ENCODE measurements at regions not wholly inside any gene's neighbourhood (a gene's known extent, or its start where the extent isn't known, plus 50 kb on each side); places are given as distances from the start of the nearest gene placed in this dataset.

DNA sequence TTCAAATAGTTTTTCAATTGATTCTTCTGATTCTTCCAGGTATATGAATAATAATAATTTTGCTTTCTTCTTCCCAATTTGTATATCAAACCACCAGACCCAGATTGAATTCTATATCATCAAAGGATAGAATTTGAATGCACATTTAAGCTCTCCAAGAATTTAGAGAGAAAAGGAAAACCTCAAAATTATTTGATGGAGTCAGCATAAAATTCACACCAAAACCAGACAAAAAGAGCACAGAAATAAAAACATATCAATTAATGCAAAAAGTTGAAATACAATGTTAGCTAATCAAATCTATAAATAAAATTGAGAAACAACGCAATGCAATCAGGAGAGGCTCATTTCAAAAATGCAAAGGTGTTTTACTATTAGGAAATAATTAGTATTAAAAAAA is 248.0 kb upstream of the HS6ST1 start:
- Mint-ChIP-seq H3K27ac (no peak overlapping the region), H3K4me1 (no peaks in the 10 kb centered on the region), H3K9me3 (no peaks in the 10 kb centered on the region), H3K4me3 (no peak overlapping the region), H3K36me3 (no peaks in the 10 kb centered on the region), H3K27me3 (peaks cover 9% of the 10 kb centered on the region)
- ATAC-seq (ENCODE audit: low read depth in 2 of 2) = no peak
- Histone ChIP-seq H3K36me3 (ENCODE audit: control insufficient read depth, insufficient read depth, low read length) (no peaks in the 10 kb centered on the region), H3K27me3 (ENCODE audit: control insufficient read depth, insufficient read depth, low read length) (no peaks in the 10 kb centered on the region), H3K9me3 (ENCODE audit: control insufficient read depth in 2 of 2, low read length in 2 of 2) (no peaks in the 10 kb centered on the region), H3K4me3 (ENCODE audit: low read depth, low read length) (no peak overlapping the region), H3K27ac (ENCODE audit: insufficient read depth, low read length, poor library complexity, severe bottlenecking) (no peak overlapping the region), H3K4me1 (ENCODE audit: control insufficient read depth, insufficient read depth, low read length, poor library complexity, severe bottlenecking) (no peaks in the 10 kb centered on the region)
- DNase-seq = no peak

GRCh38 chr2:128568106-128568505 is 249.4 kb upstream of the HS6ST1 start:
- H3K9me3 Mint-ChIP-seq = no peaks in the 10 kb centered on the region
- no peak overlapping the region for H3K27ac Mint-ChIP-seq
- ATAC-seq (ENCODE audit: low read depth in 2 of 2) (no peak), DNase-seq (no peak)
- no peaks in the 10 kb centered on the region for H3K27me3 ChIP-seq (ENCODE audit: control insufficient read depth, insufficient read depth, low read length)
- no peak overlapping the region for H3K4me3 Mint-ChIP-seq
- no peak overlapping the region for H3K4me3 ChIP-seq (ENCODE audit: low read depth, low read length)
- no peaks in the 10 kb centered on the region for H3K36me3 ChIP-seq (ENCODE audit: control insufficient read depth, insufficient read depth, low read length)
- no peaks in the 10 kb centered on the region for H3K36me3 Mint-ChIP-seq
- H3K9me3 ChIP-seq (ENCODE audit: control insufficient read depth in 2 of 2, low read length in 2 of 2) = no peaks in the 10 kb centered on the region
- no peaks in the 10 kb centered on the region for H3K4me1 ChIP-seq (ENCODE audit: control insufficient read depth, insufficient read depth, low read length, poor library complexity, severe bottlenecking)
- no peaks in the 10 kb centered on the region for H3K4me1 Mint-ChIP-seq
- H3K27me3 Mint-ChIP-seq = peaks cover 9% of the 10 kb centered on the region
- no peak overlapping the region for H3K27ac ChIP-seq (ENCODE audit: insufficient read depth, low read length, poor library complexity, severe bottlenecking)

GRCh38 chr2:128573116-128573515 is 254.4 kb upstream of the HS6ST1 start:
- no peaks in the 10 kb centered on the region for H3K9me3 Mint-ChIP-seq
- ATAC-seq (ENCODE audit: low read depth in 2 of 2) (no peak), DNase-seq (no peak)
- no peaks in the 10 kb centered on the region for H3K36me3 ChIP-seq (ENCODE audit: control insufficient read depth, insufficient read depth, low read length)
- H3K27ac ChIP-seq (ENCODE audit: insufficient read depth, low read length, poor library complexity, severe bottlenecking) = no peak overlapping the region
- no peak overlapping the region for H3K4me3 Mint-ChIP-seq
- no peaks in the 10 kb centered on the region for H3K9me3 ChIP-seq (ENCODE audit: control insufficient read depth in 2 of 2, low read length in 2 of 2)
- H3K4me3 ChIP-seq (ENCODE audit: low read depth, low read length) = no peak overlapping the region
- no peaks in the 10 kb centered on the region for H3K36me3 Mint-ChIP-seq
- no peaks in the 10 kb centered on the region for H3K4me1 Mint-ChIP-seq
- no peak overlapping the region for H3K27ac Mint-ChIP-seq
- H3K4me1 ChIP-seq (ENCODE audit: control insufficient read depth, insufficient read depth, low read length, poor library complexity, severe bottlenecking) = no peaks in the 10 kb centered on the region
- H3K27me3 Mint-ChIP-seq = no peaks in the 10 kb centered on the region
- no peaks in the 10 kb centered on the region for H3K27me3 ChIP-seq (ENCODE audit: control insufficient read depth, insufficient read depth, low read length)

DNA sequence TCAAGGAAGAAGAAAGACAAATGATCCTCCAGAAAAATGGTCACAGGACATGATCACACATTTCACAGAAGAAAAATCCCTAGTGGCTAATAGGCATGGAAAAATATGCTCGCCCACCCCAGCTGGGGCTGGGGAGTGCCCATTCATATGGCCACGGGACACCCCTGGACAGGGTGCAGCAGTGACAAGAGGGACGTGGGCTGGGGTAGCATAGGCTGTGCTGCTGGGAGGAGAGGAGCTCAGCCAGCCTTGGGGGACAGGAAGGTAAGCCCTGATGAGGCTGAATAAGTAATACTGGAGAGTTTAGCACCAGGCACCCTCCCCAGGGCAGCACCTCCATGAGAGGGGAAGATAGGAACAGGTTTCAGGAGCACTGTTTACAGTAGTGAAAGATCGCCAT is 254.9 kb upstream of the HS6ST1 start:
- Mint-ChIP-seq H3K36me3 (no peaks in the 10 kb centered on the region), H3K4me3 (no peak overlapping the region), H3K9me3 (no peaks in the 10 kb centered on the region), H3K27me3 (no peaks in the 10 kb centered on the region), H3K27ac (no peak overlapping the region), H3K4me1 (no peaks in the 10 kb centered on the region)
- H3K4me3 ChIP-seq (ENCODE audit: low read depth, low read length) = no peak overlapping the region
- no peaks in the 10 kb centered on the region for H3K9me3 ChIP-seq (ENCODE audit: control insufficient read depth in 2 of 2, low read length in 2 of 2)
- ATAC-seq (ENCODE audit: low read depth in 2 of 2) = no peak
- no peak for DNase-seq
- H3K27me3 ChIP-seq (ENCODE audit: control insufficient read depth, insufficient read depth, low read length) = no peaks in the 10 kb centered on the region
- no peak overlapping the region for H3K27ac ChIP-seq (ENCODE audit: insufficient read depth, low read length, poor library complexity, severe bottlenecking)
- no peaks in the 10 kb centered on the region for H3K36me3 ChIP-seq (ENCODE audit: control insufficient read depth, insufficient read depth, low read length)
- no peaks in the 10 kb centered on the region for H3K4me1 ChIP-seq (ENCODE audit: control insufficient read depth, insufficient read depth, low read length, poor library complexity, severe bottlenecking)

DNA sequence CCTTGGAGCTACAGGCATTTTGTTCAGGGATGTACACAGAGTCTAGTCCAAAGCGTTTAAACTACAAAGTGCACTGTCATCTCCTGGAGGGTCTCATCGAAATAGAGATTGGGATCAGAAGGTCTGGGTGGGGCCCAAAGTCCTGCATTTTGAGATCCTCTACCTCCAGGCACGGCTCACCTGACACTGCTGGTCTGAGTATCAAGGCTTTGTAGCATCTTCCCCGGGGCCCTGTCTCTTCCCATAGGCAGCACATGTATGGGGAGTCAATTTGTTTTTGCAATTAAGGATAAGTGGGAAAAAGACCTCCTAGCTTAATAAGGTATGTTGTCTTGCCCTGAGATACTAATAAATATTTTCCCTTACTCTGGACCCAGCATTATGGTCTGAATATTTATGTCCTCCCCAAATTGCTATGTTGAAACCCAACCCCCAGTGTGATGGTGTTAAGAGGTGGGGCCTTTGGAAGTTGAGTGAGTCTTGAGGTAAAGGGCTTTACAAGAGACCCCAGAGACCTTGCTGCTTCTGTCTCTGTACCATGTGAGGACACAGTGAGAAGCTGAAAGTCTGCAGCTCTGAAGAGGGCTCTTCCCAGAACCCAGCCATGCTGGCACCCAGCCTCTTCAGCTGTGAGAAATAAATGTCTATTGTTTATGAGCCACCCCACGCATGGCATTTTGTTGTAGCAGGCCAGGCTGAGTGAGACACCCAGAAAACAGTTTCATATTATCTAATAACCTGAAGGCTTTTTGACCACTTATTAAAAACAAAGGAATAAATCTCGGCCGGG is 258.7 kb upstream of the HS6ST1 start:
- Histone ChIP-seq H3K9me3 (ENCODE audit: control insufficient read depth in 2 of 2, low read length in 2 of 2) (no peaks in the 10 kb centered on the region), H3K4me1 (ENCODE audit: control insufficient read depth, insufficient read depth, low read length, poor library complexity, severe bottlenecking) (no peaks in the 10 kb centered on the region), H3K36me3 (ENCODE audit: control insufficient read depth, insufficient read depth, low read length) (no peaks in the 10 kb centered on the region), H3K4me3 (ENCODE audit: low read depth, low read length) (no peak overlapping the region), H3K27ac (ENCODE audit: insufficient read depth, low read length, poor library complexity, severe bottlenecking) (no peak overlapping the region), H3K27me3 (ENCODE audit: control insufficient read depth, insufficient read depth, low read length) (no peaks in the 10 kb centered on the region)
- Mint-ChIP-seq H3K9me3 (peaks cover 0 to 2% (median 0%) of the 10 kb centered on the region in 7 donors), H3K27me3 (no peaks in the 10 kb centered on the region), H3K4me3 (no peak overlapping the region), H3K27ac (no peak overlapping the region), H3K36me3 (no peaks in the 10 kb centered on the region), H3K4me1 (peaks cover 0 to 3% (median 0%) of the 10 kb centered on the region in 4 donors)
- no peak for DNase-seq
- ATAC-seq (ENCODE audit: low read depth in 2 of 2) = no peak

DNA sequence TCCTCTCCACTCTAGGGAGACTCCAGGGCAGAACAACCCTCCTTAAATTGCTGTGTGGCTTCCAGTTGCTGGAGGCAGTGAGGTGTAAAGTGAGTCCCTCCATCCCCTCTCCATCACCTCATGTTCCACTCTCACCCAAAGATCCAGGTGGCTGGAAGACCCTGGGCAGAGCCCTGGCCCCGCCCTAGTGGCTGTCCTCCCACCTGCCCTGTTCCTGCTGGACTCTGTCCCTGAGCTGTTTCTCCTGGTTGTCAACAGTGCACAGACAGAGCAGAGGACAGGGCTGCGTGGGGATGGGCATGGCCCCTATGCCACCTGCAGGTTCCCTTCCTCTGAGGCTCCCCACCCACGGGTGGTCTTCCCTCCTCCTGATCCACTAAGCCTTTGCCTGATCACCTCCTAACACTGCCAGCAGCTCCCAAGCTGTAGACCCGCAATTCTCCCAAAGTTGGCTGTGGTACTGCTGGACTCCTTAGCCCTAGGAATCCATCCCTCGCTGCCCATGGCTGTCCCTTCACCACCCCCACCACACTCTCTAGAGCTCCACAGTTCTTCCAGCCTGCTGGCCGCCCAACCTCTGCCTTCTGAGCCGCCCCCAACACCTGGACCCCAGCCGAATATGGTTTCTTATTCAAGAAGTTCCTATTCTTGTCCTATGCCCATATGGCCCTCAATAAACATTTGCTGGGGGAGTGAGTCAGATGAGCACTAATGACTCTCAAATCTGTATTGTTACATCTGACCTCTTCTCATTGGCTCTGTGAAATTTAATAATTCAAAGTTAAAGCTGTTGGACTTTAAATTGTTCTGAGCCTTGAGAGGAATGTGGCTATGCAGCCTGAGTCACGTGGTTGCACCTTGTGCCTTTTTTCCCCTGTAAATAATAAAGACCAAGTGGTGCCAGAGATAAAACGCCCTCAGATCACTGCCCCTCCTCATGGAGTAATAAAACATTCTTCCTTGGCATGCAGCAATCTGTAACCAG is 260.0 kb upstream of the HS6ST1 start:
- H3K27me3 Mint-ChIP-seq = no peaks in the 10 kb centered on the region
- peaks cover 0 to 3% (median 0%) of the 10 kb centered on the region in 4 donors for H3K4me1 Mint-ChIP-seq
- DNase-seq (no peak), ATAC-seq (ENCODE audit: low read depth in 2 of 2) (no peak)
- H3K4me1 ChIP-seq (ENCODE audit: control insufficient read depth, insufficient read depth, low read length, poor library complexity, severe bottlenecking) = no peaks in the 10 kb centered on the region
- H3K9me3 Mint-ChIP-seq = peaks cover 0 to 2% (median 0%) of the 10 kb centered on the region in 7 donors
- H3K4me3 Mint-ChIP-seq = no peak overlapping the region
- no peaks in the 10 kb centered on the region for H3K9me3 ChIP-seq (ENCODE audit: control insufficient read depth in 2 of 2, low read length in 2 of 2)
- H3K27ac ChIP-seq (ENCODE audit: insufficient read depth, low read length, poor library complexity, severe bottlenecking) = no peak overlapping the region
- H3K27me3 ChIP-seq (ENCODE audit: control insufficient read depth, insufficient read depth, low read length) = no peaks in the 10 kb centered on the region
- no peaks in the 10 kb centered on the region for H3K36me3 ChIP-seq (ENCODE audit: control insufficient read depth, insufficient read depth, low read length)
- no peaks in the 10 kb centered on the region for H3K36me3 Mint-ChIP-seq
- no peak overlapping the region for H3K27ac Mint-ChIP-seq
- H3K4me3 ChIP-seq (ENCODE audit: low read depth, low read length) = no peak overlapping the region

GRCh38 chr2:128579825-128580224 is 261.2 kb upstream of the HS6ST1 start:
- no peaks in the 10 kb centered on the region for H3K4me1 ChIP-seq (ENCODE audit: control insufficient read depth, insufficient read depth, low read length, poor library complexity, severe bottlenecking)
- ATAC-seq (ENCODE audit: low read depth in 2 of 2) = no peak
- no peaks in the 10 kb centered on the region for H3K9me3 ChIP-seq (ENCODE audit: control insufficient read depth in 2 of 2, low read length in 2 of 2)
- no peaks in the 10 kb centered on the region for H3K36me3 Mint-ChIP-seq
- no peaks in the 10 kb centered on the region for H3K36me3 ChIP-seq (ENCODE audit: control insufficient read depth, insufficient read depth, low read length)
- H3K4me1 Mint-ChIP-seq = peaks cover 0 to 3% (median 0%) of the 10 kb centered on the region in 4 donors
- H3K27me3 ChIP-seq (ENCODE audit: control insufficient read depth, insufficient read depth, low read length) = no peaks in the 10 kb centered on the region
- H3K4me3 ChIP-seq (ENCODE audit: low read depth, low read length) = no peak overlapping the region
- no peak overlapping the region for H3K27ac ChIP-seq (ENCODE audit: insufficient read depth, low read length, poor library complexity, severe bottlenecking)
- no peak overlapping the region for H3K4me3 Mint-ChIP-seq
- DNase-seq = no peak
- H3K27me3 Mint-ChIP-seq = peaks cover 6% of the 10 kb centered on the region
- H3K9me3 Mint-ChIP-seq = peaks cover 0 to 3% (median 1%) of the 10 kb centered on the region in 7 donors
- no peak overlapping the region for H3K27ac Mint-ChIP-seq

All from CD4-positive, CD25-positive, alpha-beta regulatory T cell (primary cell).